ENCODE measurements at regions not wholly inside any gene's neighbourhood (a gene's known extent, or its start where the extent isn't known, plus 50 kb on each side); places are given as distances from the start of the nearest gene placed in this dataset.

GRCh38 chr7:115662120-115662519, 368.4 kb downstream of the TFEC start:
- TF ChIP-seq NRF1 (conservative IDR thresholded peaks at IDR 0.05; ENCODE audit: low read depth, low read length) (no peak), POLR2AphosphoS5 (IDR thresholded peaks at IDR 0.05; ENCODE audit: low read length) (no peak), HCFC1 (IDR thresholded peaks at IDR 0.05; ENCODE audit: low read length) (no peak), FOXM1 (IDR thresholded peaks at IDR 0.05; ENCODE audit: low read depth, low read length) (no peak), REST (IDR thresholded peaks at IDR 0.05; ENCODE audit: low read depth, low read length) (no peak), RELA (IDR thresholded peaks at IDR 0.05; ENCODE audit: borderline replicate concordance, partially characterized antibody) (no peak), ZNF217 (IDR thresholded peaks at IDR 0.05) (no peak), CTCF (IDR thresholded peaks at IDR 0.05 in 2 of 3, conservative IDR thresholded peaks at IDR 0.05 in 1 of 3; ENCODE audit: control insufficient read depth in 2 of 3, extremely low read depth in 1 of 3, insufficient read depth in 1 of 3, low read depth in 3 of 3, low read length in 3 of 3) (no peak), DPF2 (IDR thresholded peaks at IDR 0.05) (no peak), ASH2L (IDR thresholded peaks at IDR 0.05; ENCODE audit: borderline replicate concordance, low read depth) (no peak), HDAC2 (IDR thresholded peaks at IDR 0.05) (no peak), CHD2 (IDR thresholded peaks at IDR 0.05; ENCODE audit: borderline replicate concordance, low read depth, low read length) (no peak), EP300 (IDR thresholded peaks at IDR 0.05; ENCODE audit: borderline replicate concordance in 1 of 2, control insufficient read depth in 1 of 2, low read depth in 2 of 2, low read length in 2 of 2) (no peak), ZSCAN29 (IDR thresholded peaks at IDR 0.05) (no peak)
